ENCODE measurements at regions not wholly inside any gene's neighbourhood (a gene's known extent, or its start where the extent isn't known, plus 50 kb on each side); places are given as distances from the start of the nearest gene placed in this dataset.

DNA sequence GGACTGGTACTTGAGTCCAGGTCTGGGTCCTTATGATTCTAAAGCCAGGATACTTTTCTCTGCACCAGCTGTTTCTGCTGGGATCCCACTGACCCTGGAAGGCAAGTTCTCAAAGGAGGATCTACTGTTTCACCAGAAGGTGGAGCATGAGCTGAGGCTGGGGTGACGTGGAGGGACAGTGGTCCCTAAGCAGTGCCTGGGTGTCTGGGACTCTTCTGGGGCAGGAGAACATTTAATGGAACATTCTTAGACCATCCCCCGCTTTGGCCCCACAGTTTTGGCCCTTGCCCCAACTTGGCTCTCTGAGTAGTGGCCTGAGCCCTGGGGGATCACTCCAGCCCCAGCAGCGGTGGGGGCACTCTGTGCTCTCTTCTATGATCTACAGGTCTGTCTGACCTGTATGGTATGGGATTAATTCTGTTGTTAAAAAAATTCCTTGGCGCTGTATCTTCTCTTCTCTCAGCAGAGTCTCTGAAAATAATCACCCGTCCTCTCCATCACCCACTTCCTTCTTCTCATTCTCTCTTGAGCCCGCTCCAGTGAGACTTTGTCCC, 60.3 kb upstream of the CSF3R start:
- peaks cover 0 to 12% of the 10 kb centered on the region in 2 experiments for H3K27me3 ChIP-seq (ENCODE audit: control insufficient read depth in 1 of 2, insufficient read depth in 2 of 2, low read length in 2 of 2)
- H3K4me1 ChIP-seq (ENCODE audit: insufficient read depth, low read length) = no peaks in the 10 kb centered on the region
- Mint-ChIP-seq H3K4me3 (no peak overlapping the region), H3K27ac (no peak overlapping the region), H3K27me3 (peaks cover 52% of the 10 kb centered on the region), H3K4me1 (ENCODE audit: low read depth) (no peaks in the 10 kb centered on the region), H3K36me3 (ENCODE audit: low read depth) (no peaks in the 10 kb centered on the region), H3K9me3 (no peaks in the 10 kb centered on the region)
- no peaks in the 10 kb centered on the region for H3K36me3 ChIP-seq (ENCODE audit: insufficient read depth, low read length)
- H3K9me3 ChIP-seq (ENCODE audit: control insufficient read depth in 1 of 2, insufficient read depth in 1 of 2, low read length in 2 of 2) = no peaks in the 10 kb centered on the region
- TF ChIP-seq, protein P1, sequence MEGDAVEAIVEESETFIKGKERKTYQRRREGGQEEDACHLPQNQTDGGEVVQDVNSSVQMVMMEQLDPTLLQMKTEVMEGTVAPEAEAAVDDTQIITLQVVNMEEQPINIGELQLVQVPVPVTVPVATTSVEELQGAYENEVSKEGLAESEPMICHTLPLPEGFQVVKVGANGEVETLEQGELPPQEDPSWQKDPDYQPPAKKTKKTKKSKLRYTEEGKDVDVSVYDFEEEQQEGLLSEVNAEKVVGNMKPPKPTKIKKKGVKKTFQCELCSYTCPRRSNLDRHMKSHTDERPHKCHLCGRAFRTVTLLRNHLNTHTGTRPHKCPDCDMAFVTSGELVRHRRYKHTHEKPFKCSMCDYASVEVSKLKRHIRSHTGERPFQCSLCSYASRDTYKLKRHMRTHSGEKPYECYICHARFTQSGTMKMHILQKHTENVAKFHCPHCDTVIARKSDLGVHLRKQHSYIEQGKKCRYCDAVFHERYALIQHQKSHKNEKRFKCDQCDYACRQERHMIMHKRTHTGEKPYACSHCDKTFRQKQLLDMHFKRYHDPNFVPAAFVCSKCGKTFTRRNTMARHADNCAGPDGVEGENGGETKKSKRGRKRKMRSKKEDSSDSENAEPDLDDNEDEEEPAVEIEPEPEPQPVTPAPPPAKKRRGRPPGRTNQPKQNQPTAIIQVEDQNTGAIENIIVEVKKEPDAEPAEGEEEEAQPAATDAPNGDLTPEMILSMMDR (IDR thresholded peaks at IDR 0.05) = no peak
- DNase-seq (no peak), ATAC-seq (ENCODE audit: poor library complexity) (no peak)
- intact Hi-C loops (cut with DNase I, micrococcal nuclease) = no loop called here
- ChIA-PET POLR2A (no interaction called here), CTCF (no interaction called here)
- no peak overlapping the region for H3K27ac ChIP-seq (ENCODE audit: low read depth in 1 of 2, low read length in 2 of 2)
- no peak overlapping the region for H3K4me3 ChIP-seq (ENCODE audit: low read length)

DNA sequence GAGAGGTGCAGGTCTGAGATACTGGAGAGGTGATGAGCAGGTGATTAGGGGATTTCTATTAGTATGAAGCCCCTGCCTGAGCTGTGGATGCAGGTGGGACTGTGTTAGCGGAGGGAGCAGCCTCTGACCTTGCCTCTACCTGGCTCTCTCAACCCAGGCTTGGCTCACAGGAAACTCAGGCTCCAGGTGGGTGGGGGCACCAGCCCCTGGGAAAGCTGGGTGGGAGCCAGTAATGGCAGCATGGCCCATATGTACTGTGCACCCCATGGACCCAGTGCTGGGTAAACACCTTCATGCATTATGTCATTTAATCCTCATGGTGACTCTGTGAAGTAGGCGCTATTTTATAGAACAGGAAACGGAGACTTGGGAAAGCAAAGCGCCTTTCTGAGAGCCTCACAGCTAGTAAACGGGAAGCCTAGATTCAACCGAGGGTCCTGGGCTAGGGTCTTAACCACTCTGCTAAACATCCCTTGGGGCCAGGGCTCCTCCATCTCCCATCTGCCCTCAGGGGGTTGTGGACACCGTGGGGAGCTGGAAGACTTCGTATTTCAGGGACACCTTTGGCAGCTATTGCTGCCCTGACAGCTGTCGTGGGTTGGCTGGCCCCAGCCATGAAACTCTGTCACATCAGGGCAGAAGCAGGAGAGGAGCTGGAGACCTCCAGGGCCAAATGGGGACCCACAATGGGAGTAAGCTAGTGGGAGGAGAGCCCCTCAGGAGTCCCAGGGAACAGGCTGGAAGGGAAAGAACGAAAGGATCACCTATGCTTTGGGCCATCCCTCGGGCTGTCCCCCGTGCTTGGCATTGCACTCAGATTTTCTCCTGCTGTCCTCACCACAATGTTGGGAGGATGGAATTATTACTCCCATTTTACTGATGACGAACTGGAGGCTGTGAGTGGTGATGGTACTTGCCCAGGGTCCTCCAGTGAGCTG, 59.6 kb upstream of the CSF3R start:
- no peaks in the 10 kb centered on the region for H3K9me3 Mint-ChIP-seq
- CTCF ChIA-PET = no interaction called here
- no peak overlapping the region for H3K4me3 Mint-ChIP-seq
- no peaks in the 10 kb centered on the region for H3K4me1 Mint-ChIP-seq (ENCODE audit: low read depth)
- no peak for DNase-seq
- peaks cover 47% of the 10 kb centered on the region for H3K27me3 Mint-ChIP-seq
- Histone ChIP-seq H3K4me1 (ENCODE audit: insufficient read depth, low read length) (no peaks in the 10 kb centered on the region), H3K27ac (ENCODE audit: low read depth in 1 of 2, low read length in 2 of 2) (no peak overlapping the region), H3K36me3 (ENCODE audit: insufficient read depth, low read length) (no peaks in the 10 kb centered on the region), H3K4me3 (ENCODE audit: low read length) (no peak overlapping the region), H3K27me3 (ENCODE audit: control insufficient read depth in 1 of 2, insufficient read depth in 2 of 2, low read length in 2 of 2) (peaks cover 0 to 11% of the 10 kb centered on the region in 2 experiments), H3K9me3 (ENCODE audit: control insufficient read depth in 1 of 2, insufficient read depth in 1 of 2, low read length in 2 of 2) (no peaks in the 10 kb centered on the region)
- intact Hi-C loops (cut with DNase I, micrococcal nuclease) = no loop called here
- ATAC-seq (ENCODE audit: poor library complexity) = no peak
- H3K36me3 Mint-ChIP-seq (ENCODE audit: low read depth) = no peaks in the 10 kb centered on the region
- POLR2A ChIA-PET = no interaction called here
- TF ChIP-seq, protein P1 (IDR thresholded peaks at IDR 0.05) = no peak
- H3K27ac Mint-ChIP-seq = no peak overlapping the region

DNA sequence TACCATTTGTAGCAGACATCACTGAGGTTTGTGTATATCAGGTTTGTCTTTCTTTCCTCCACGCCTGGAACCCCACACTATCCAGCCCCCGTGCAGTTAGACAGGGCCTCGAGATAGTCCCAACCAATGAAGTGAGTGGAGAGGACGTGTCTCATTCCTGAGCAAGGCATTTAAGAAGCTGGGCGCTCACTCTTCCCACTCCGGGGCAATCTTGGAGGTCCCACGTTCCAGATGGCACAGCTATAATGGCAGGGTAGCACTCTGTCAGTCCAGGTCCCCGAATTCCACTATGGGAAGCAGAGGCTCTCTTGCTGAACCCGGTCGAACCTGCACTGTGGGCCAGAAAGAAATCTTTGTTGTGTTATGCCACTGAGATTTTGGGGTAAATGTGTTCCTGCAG, 57.3 kb upstream of the CSF3R start:
- H3K4me3 Mint-ChIP-seq = no peak overlapping the region
- intact Hi-C loops (cut with DNase I, micrococcal nuclease) = no loop called here
- no peaks in the 10 kb centered on the region for H3K4me1 Mint-ChIP-seq (ENCODE audit: low read depth)
- H3K9me3 Mint-ChIP-seq = no peaks in the 10 kb centered on the region
- Histone ChIP-seq H3K9me3 (ENCODE audit: control insufficient read depth in 1 of 2, insufficient read depth in 1 of 2, low read length in 2 of 2) (no peaks in the 10 kb centered on the region), H3K4me3 (ENCODE audit: low read length) (no peak overlapping the region), H3K36me3 (ENCODE audit: insufficient read depth, low read length) (no peaks in the 10 kb centered on the region), H3K27ac (ENCODE audit: low read depth in 1 of 2, low read length in 2 of 2) (no peak overlapping the region), H3K27me3 (ENCODE audit: control insufficient read depth in 1 of 2, insufficient read depth in 2 of 2, low read length in 2 of 2) (peaks cover 0 to 11% of the 10 kb centered on the region in 2 experiments), H3K4me1 (ENCODE audit: insufficient read depth, low read length) (no peaks in the 10 kb centered on the region)
- peaks cover 39% of the 10 kb centered on the region for H3K27me3 Mint-ChIP-seq
- ATAC-seq (ENCODE audit: poor library complexity) = no peak
- ChIA-PET CTCF (no interaction called here), POLR2A (no interaction called here)
- TF ChIP-seq, protein P1 (IDR thresholded peaks at IDR 0.05) = no peak
- DNase-seq = no peak
- H3K36me3 Mint-ChIP-seq (ENCODE audit: low read depth) = no peaks in the 10 kb centered on the region
- no peak overlapping the region for H3K27ac Mint-ChIP-seq

Measured in CD4-positive, alpha-beta T cell (primary cell).